Mammary epithelial cell (primary cell): ENCODE measurements at regions not wholly inside any gene's neighbourhood (a gene's known extent, or its start where the extent isn't known, plus 50 kb on each side); places are given as distances from the start of the nearest gene placed in this dataset.

Experiments
- EZH2 ChIP-seq: IDR thresholded peaks from 2 replicates; pipeline ENCODE4 v1.6.1; 2012; ENCODE audit warnings: low read length, inconsistent platforms, borderline replicate concordance
- TF ChIP-seq, protein P1 (sequence below), 2 donors: IDR thresholded peaks in 1 of 2; conservative IDR thresholded peaks in 1 of 2; 2 replicates each; pipeline ENCODE4 v1.5.1; 2011 to 2012; ENCODE audit warnings: inconsistent platforms in 2 of 2, low read length in 2 of 2, mild to moderate bottlenecking in 2 of 2, control low read depth in 1 of 2, low read depth in 1 of 2; ENCODE audit not compliant: insufficient read depth in 1 of 2; ENCODE audit errors: extremely low read depth in 1 of 2

DNA sequence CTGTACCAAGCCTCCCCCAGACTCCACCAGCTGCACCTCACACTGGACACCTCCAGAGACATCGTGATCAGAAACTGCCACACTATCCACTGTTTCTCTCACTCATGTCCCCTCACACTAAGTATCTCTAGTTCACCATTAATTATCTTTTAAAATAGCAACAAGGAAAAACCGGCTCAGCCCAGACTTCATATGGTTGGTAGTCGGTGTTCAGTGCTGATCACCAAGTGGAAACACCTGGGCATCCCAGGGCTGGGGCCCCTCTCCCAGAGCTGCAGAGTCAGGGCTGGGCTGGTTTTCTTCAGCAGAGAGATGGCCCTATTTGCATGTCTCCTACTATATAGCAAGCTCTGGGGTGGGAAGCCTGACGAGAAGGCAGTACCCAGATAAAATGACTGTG is 1140.0 kb downstream of the TMEM121 start:
- TF ChIP-seq, protein P1, sequence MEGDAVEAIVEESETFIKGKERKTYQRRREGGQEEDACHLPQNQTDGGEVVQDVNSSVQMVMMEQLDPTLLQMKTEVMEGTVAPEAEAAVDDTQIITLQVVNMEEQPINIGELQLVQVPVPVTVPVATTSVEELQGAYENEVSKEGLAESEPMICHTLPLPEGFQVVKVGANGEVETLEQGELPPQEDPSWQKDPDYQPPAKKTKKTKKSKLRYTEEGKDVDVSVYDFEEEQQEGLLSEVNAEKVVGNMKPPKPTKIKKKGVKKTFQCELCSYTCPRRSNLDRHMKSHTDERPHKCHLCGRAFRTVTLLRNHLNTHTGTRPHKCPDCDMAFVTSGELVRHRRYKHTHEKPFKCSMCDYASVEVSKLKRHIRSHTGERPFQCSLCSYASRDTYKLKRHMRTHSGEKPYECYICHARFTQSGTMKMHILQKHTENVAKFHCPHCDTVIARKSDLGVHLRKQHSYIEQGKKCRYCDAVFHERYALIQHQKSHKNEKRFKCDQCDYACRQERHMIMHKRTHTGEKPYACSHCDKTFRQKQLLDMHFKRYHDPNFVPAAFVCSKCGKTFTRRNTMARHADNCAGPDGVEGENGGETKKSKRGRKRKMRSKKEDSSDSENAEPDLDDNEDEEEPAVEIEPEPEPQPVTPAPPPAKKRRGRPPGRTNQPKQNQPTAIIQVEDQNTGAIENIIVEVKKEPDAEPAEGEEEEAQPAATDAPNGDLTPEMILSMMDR (conservative IDR thresholded peaks at IDR 0.05 in 1 of 2, IDR thresholded peaks at IDR 0.05 in 1 of 2; ENCODE audit: extremely low read depth in 1 of 2, insufficient read depth in 1 of 2, low read depth in 1 of 2, low read length in 2 of 2): no peak
- TF ChIP-seq EZH2: no peak
